Fibroblast of lung (primary cell): ENCODE measurements at regions not wholly inside any gene's neighbourhood (a gene's known extent, or its start where the extent isn't known, plus 50 kb on each side); places are given as distances from the start of the nearest gene placed in this dataset.

Experiments used
- CTCF ChIP-seq, 2 donors: IDR thresholded peaks in 1 of 2; conservative IDR thresholded peaks in 1 of 2; 1 replicate in 1 of 2; 2 replicates in 1 of 2; pipeline ENCODE4 v1.5.1; 2011 to 2012; ENCODE audit warnings: low read length in 2 of 2, control low read depth in 1 of 2, inconsistent platforms in 1 of 2, low read depth in 1 of 2, mild to moderate bottlenecking in 1 of 2
- EZH2 ChIP-seq: IDR thresholded peaks from 2 replicates; pipeline ENCODE4 v1.5.1; 2012; ENCODE audit warnings: low read length, control low read depth, mild to moderate bottlenecking; ENCODE audit errors: missing control alignments

- TF ChIP-seq CTCF (conservative IDR thresholded peaks at IDR 0.05 in 1 of 2, IDR thresholded peaks at IDR 0.05 in 1 of 2; ENCODE audit: low read depth in 1 of 2, low read length in 2 of 2): no peak
- no peak for TF ChIP-seq EZH2
Measured at GRCh38 chr1:50275566-50275965, 147.7 kb downstream of the DMRTA2 start.
